Sigmoid colon (tissue), 6 donors: ENCODE measurements at regions not wholly inside any gene's neighbourhood (a gene's known extent, or its start where the extent isn't known, plus 50 kb on each side); places are given as distances from the start of the nearest gene placed in this dataset.

Experiments used
- DNase-seq: peaks from one replicate; pipeline ENCODE4 v3.0.0-alpha.2; 2019
- H3K27ac ChIP-seq, 4 donors: fragments of 200-600 bp; sonication (generic); one replicate each; pipeline ENCODE4 v1.5.1; 2016 to 2019; ENCODE audit warnings: mild to moderate bottlenecking in 1 of 4
- H3K27me3 ChIP-seq, 3 donors: fragments of 200-600 bp; sonication (generic); one replicate each; pipeline ENCODE4 v1.5.1; 2019; ENCODE audit warnings: mild to moderate bottlenecking in 1 of 3
- H3K36me3 ChIP-seq, 4 donors: fragments of 200-600 bp; sonication (generic); one replicate each; pipeline ENCODE4 v1.5.1; 2016 to 2019
- H3K4me1 ChIP-seq, 4 donors: fragments of 200-600 bp; sonication (generic); one replicate each; pipeline ENCODE4 v1.5.1; 2017 to 2019
- H3K4me3 ChIP-seq, 4 donors: fragments of 200-600 bp; sonication (generic); one replicate each; pipeline ENCODE4 v1.5.1; 2017 to 2019; ENCODE audit warnings: mild to moderate bottlenecking in 2 of 4, moderate library complexity in 1 of 4
- H3K9me3 ChIP-seq, 4 donors: fragments of 200-600 bp in 3 of 4; sonication (generic) in 3 of 4; one replicate each; pipeline versions ENCODE4 v1.5.1 to v1.6.1; 2013 to 2019
- EP300 ChIP-seq, 4 donors: sonication (generic); formaldehyde crosslinking; IDR thresholded peaks; one replicate each; pipeline ENCODE4 v1.6.1; 2017; ENCODE audit warnings: antibody characterized with exemption in 4 of 4
- POLR2A ChIP-seq, 2 donors: fragments of 450-650 bp; IDR thresholded peaks; one replicate each; pipeline ENCODE4 v1.6.1; 2016; ENCODE audit warnings: antibody characterized with exemption in 2 of 2, mild to moderate bottlenecking in 2 of 2, moderate library complexity in 2 of 2
- POLR2AphosphoS5 ChIP-seq, 4 donors: sonication (generic); formaldehyde crosslinking; IDR thresholded peaks; one replicate each; pipeline ENCODE4 v1.6.1; 2017; ENCODE audit warnings: antibody characterized with exemption in 4 of 4
- WGBS, 2 donors: extraction: QIAGEN DNeasy Blood & Tissue Kit; methylation state at CpG; one replicate each; pipeline ENCODE4 v1.1.7; 2013; 5-methylcytosine and 5-hydroxymethylcytosine counted together
- intact Hi-C: fragments of 100-400 bp; cut with DNase I; formaldehyde crosslinking; loops from one replicate; pipeline ENCODE4 v1.15.1; 2023
- TF ChIP-seq, protein P1 (sequence below), 4 experiments: fragments of 450-650 bp in 3 of 4; fragments of 200-600 bp in 1 of 4; IDR thresholded peaks; one replicate each; pipeline ENCODE4 v1.5.1; 2016 to 2019; ENCODE audit warnings: antibody characterized with exemption in 4 of 4, mild to moderate bottlenecking in 3 of 4, moderate library complexity in 2 of 4
- donor health status: healthy with polysubstance abuse.
- donor health status: healthy.

DNA sequence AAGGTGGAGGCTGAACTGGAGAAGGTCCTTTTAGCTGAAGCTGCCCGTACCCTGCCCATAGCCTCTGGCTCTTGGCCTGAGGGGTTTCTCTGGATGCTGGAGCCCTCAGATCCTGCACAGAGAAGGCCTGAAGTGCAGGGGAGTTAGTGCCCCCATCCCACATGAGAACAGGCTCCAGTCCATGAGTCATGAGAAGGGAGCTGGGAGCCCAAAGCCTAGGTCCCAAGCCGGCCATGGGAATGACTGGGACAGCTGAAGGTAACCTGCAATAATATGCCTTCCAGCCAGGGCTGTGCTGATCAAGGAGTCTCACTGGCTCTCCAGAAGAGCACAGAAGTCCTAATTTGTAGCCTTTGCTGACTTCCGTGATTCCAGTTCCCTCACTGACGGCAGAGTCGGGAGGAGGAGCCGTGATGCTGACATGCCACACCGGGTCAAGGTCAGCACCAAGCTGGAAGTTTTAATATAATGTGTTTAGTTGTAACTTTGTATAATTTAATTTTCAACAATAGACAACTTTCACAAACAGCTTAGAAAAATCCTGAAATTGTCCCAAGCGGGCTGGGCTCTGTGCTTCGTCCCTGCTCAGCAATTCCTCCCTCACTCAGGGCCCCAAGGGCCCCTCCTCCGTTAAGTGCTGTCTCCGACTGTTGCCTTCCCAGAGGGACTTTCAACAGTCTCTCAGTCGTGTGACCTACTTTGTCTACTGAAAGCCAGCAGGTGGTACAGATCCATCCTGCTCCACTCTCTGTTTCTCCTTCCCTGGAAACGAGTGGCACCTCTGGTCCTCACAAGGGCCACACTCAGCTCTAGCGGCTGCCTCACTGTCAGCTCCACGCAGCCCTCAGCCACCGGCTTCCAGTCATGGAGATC lies 387.8 kb downstream of the GADD45G start:
- Histone ChIP-seq H3K4me1 (peaks cover 0 to 26% (median 15%) of the 10 kb centered on the region in 4 donors), H3K36me3 (no peaks in the 10 kb centered on the region), H3K4me3 (no peak overlapping the region), H3K9me3 (no peaks in the 10 kb centered on the region), H3K27me3 (no peaks in the 10 kb centered on the region), H3K27ac (no peak overlapping the region)
- DNase-seq, result no peak
- TF ChIP-seq POLR2AphosphoS5 (IDR thresholded peaks at IDR 0.05), result no peak
- TF ChIP-seq, protein P1, sequence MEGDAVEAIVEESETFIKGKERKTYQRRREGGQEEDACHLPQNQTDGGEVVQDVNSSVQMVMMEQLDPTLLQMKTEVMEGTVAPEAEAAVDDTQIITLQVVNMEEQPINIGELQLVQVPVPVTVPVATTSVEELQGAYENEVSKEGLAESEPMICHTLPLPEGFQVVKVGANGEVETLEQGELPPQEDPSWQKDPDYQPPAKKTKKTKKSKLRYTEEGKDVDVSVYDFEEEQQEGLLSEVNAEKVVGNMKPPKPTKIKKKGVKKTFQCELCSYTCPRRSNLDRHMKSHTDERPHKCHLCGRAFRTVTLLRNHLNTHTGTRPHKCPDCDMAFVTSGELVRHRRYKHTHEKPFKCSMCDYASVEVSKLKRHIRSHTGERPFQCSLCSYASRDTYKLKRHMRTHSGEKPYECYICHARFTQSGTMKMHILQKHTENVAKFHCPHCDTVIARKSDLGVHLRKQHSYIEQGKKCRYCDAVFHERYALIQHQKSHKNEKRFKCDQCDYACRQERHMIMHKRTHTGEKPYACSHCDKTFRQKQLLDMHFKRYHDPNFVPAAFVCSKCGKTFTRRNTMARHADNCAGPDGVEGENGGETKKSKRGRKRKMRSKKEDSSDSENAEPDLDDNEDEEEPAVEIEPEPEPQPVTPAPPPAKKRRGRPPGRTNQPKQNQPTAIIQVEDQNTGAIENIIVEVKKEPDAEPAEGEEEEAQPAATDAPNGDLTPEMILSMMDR (IDR thresholded peaks at IDR 0.05), result no peak
- no peak for TF ChIP-seq EP300 (IDR thresholded peaks at IDR 0.05)
- TF ChIP-seq POLR2A (IDR thresholded peaks at IDR 0.05), result no peak
- intact Hi-C loops, result no loop called here
- WGBS, 2 donors, result 81 to 83% methylated on average over 16 of the region's 16 CpGs

- peak; percentile 76 for DNase-seq
- TF ChIP-seq POLR2A (IDR thresholded peaks at IDR 0.05), result no peak
- TF ChIP-seq, protein P1 (IDR thresholded peaks at IDR 0.05), result no peak
- peak in 1 of 4 donors; percentile 21 for TF ChIP-seq EP300 (IDR thresholded peaks at IDR 0.05)
- no peak for TF ChIP-seq POLR2AphosphoS5 (IDR thresholded peaks at IDR 0.05)
- Histone ChIP-seq H3K27me3 (no peaks in the 10 kb centered on the region), H3K9me3 (no peaks in the 10 kb centered on the region), H3K4me3 (no peak overlapping the region), H3K36me3 (no peaks in the 10 kb centered on the region), H3K4me1 (peaks cover 0 to 26% (median 22%) of the 10 kb centered on the region in 4 donors), H3K27ac (peak overlapping the region in 1 of 4 donors; percentile 39)
- WGBS, 2 donors, result 7 to 38% methylated on average over 5 of the region's 5 CpGs
- intact Hi-C loops, result no loop called here
Observed at GRCh38 chr9:89993678-89994630, 389.1 kb downstream of the GADD45G start.

DNA sequence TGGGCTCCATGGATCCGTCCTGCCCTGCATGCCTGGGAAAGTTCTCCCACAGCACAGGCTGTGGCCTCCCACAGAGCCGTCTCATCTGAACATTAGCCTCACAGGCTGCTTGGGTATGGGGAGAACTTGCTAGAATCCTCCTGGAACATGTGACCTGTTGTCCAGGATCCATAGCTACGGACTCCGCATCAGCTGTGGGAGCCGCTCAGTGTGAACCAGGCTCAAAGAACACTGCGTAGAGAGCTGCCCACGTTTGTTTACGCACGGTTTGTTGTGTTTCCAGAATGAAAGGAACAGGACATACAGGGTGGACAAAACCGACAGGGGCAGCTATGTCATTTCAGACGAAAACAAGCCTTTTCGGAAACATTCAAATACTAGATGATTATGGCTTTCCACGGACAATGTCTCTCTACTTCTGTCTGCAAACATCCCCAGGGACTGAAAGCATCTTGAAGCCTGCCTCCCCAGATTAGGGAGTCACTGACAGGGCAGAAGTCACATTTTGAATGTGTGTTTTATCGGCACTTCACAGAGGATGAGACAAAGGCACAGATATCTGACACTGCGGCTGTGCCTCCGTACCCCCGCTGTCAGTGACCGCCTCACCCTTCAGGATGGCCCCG lies 390.3 kb downstream of the GADD45G start:
- Histone ChIP-seq H3K27me3 (no peaks in the 10 kb centered on the region), H3K27ac (no peak overlapping the region), H3K4me1 (peaks cover 0 to 38% (median 33%) of the 10 kb centered on the region in 4 donors), H3K36me3 (no peaks in the 10 kb centered on the region), H3K9me3 (no peaks in the 10 kb centered on the region), H3K4me3 (no peak overlapping the region)
- WGBS, 2 donors, result 87 to 88% methylated on average over 19 of the region's 19 CpGs
- no peak for TF ChIP-seq EP300 (IDR thresholded peaks at IDR 0.05)
- TF ChIP-seq POLR2AphosphoS5 (IDR thresholded peaks at IDR 0.05), result no peak
- TF ChIP-seq POLR2A (IDR thresholded peaks at IDR 0.05), result no peak
- TF ChIP-seq, protein P1 (IDR thresholded peaks at IDR 0.05), result no peak
- DNase-seq, result no peak
- intact Hi-C loops, result loop anchor here (5.0 kb wide), 1 partner anchor 123 kb away; no protein-coding TSS in a partner anchor

GRCh38 chr9:89996116-89996515 lies 391.3 kb downstream of the GADD45G start:
- no peak overlapping the region for H3K4me3 ChIP-seq
- H3K9me3 ChIP-seq, result no peaks in the 10 kb centered on the region
- no peaks in the 10 kb centered on the region for H3K27me3 ChIP-seq
- 83 to 86% methylated on average over 5 of the region's 5 CpGs for WGBS, 2 donors
- peaks cover 0 to 48% (median 43%) of the 10 kb centered on the region in 4 donors for H3K4me1 ChIP-seq
- no peaks in the 10 kb centered on the region for H3K36me3 ChIP-seq
- no peak for DNase-seq
- TF ChIP-seq, protein P1 (IDR thresholded peaks at IDR 0.05), result no peak
- TF ChIP-seq POLR2AphosphoS5 (IDR thresholded peaks at IDR 0.05), result no peak
- no peak for TF ChIP-seq POLR2A (IDR thresholded peaks at IDR 0.05)
- TF ChIP-seq EP300 (IDR thresholded peaks at IDR 0.05), result no peak
- intact Hi-C loops, result loop anchor here (5.0 kb wide), 1 partner anchor 124 kb away; no protein-coding TSS in a partner anchor
- H3K27ac ChIP-seq, result no peak overlapping the region
